Sigmoid colon (tissue), 6 donors: ENCODE measurements at regions not wholly inside any gene's neighbourhood (a gene's known extent, or its start where the extent isn't known, plus 50 kb on each side); places are given as distances from the start of the nearest gene placed in this dataset.

ENCODE experiments used
- DNase-seq: peaks from one replicate; pipeline ENCODE4 v3.0.0-alpha.2; 2019
- H3K27ac ChIP-seq, 4 donors: fragments of 200-600 bp; sonication (generic); one replicate each; pipeline ENCODE4 v1.5.1; 2016 to 2019; ENCODE audit warnings: mild to moderate bottlenecking in 1 of 4
- H3K27me3 ChIP-seq, 3 donors: fragments of 200-600 bp; sonication (generic); one replicate each; pipeline ENCODE4 v1.5.1; 2019; ENCODE audit warnings: mild to moderate bottlenecking in 1 of 3
- H3K36me3 ChIP-seq, 4 donors: fragments of 200-600 bp; sonication (generic); one replicate each; pipeline ENCODE4 v1.5.1; 2016 to 2019
- H3K4me1 ChIP-seq, 4 donors: fragments of 200-600 bp; sonication (generic); one replicate each; pipeline ENCODE4 v1.5.1; 2017 to 2019
- H3K4me3 ChIP-seq, 4 donors: fragments of 200-600 bp; sonication (generic); one replicate each; pipeline ENCODE4 v1.5.1; 2017 to 2019; ENCODE audit warnings: mild to moderate bottlenecking in 2 of 4, moderate library complexity in 1 of 4
- H3K9me3 ChIP-seq, 4 donors: fragments of 200-600 bp in 3 of 4; sonication (generic) in 3 of 4; one replicate each; pipeline versions ENCODE4 v1.5.1 to v1.6.1; 2013 to 2019
- CTCF ChIP-seq, 4 experiments: fragments of 450-650 bp in 3 of 4; fragments of 200-600 bp in 1 of 4; IDR thresholded peaks; one replicate each; pipeline ENCODE4 v1.5.1; 2016 to 2019; ENCODE audit warnings: antibody characterized with exemption in 4 of 4, mild to moderate bottlenecking in 3 of 4, moderate library complexity in 2 of 4
- EP300 ChIP-seq, 4 donors: sonication (generic); formaldehyde crosslinking; IDR thresholded peaks; one replicate each; pipeline ENCODE4 v1.6.1; 2017; ENCODE audit warnings: antibody characterized with exemption in 4 of 4
- POLR2A ChIP-seq, 2 donors: fragments of 450-650 bp; IDR thresholded peaks; one replicate each; pipeline ENCODE4 v1.6.1; 2016; ENCODE audit warnings: antibody characterized with exemption in 2 of 2, mild to moderate bottlenecking in 2 of 2, moderate library complexity in 2 of 2
- POLR2AphosphoS5 ChIP-seq, 4 donors: sonication (generic); formaldehyde crosslinking; IDR thresholded peaks; one replicate each; pipeline ENCODE4 v1.6.1; 2017; ENCODE audit warnings: antibody characterized with exemption in 4 of 4
- WGBS, 2 donors: extraction: QIAGEN DNeasy Blood & Tissue Kit; methylation state at CpG; one replicate each; pipeline ENCODE4 v1.1.7; 2013; 5-methylcytosine and 5-hydroxymethylcytosine counted together
- intact Hi-C: fragments of 100-400 bp; cut with DNase I; formaldehyde crosslinking; loops from one replicate; pipeline ENCODE4 v1.15.1; 2023
- donor health status: healthy with polysubstance abuse.
- donor health status: healthy.

GRCh38 chr11:45576461-45577215 is 88.8 kb downstream of the CHST1 start:
- intact Hi-C loops, result no loop called here
- 76 to 80% methylated on average over 13 of the region's 13 CpGs for WGBS, 2 donors
- TF ChIP-seq POLR2AphosphoS5 (IDR thresholded peaks at IDR 0.05) (no peak), EP300 (IDR thresholded peaks at IDR 0.05) (no peak), POLR2A (IDR thresholded peaks at IDR 0.05) (no peak), CTCF (IDR thresholded peaks at IDR 0.05) (no peak)

GRCh38 chr11:45573728-45574127 is 91.7 kb downstream of the CHST1 start:
- TF ChIP-seq POLR2AphosphoS5 (IDR thresholded peaks at IDR 0.05) (no peak), EP300 (IDR thresholded peaks at IDR 0.05) (no peak), CTCF (IDR thresholded peaks at IDR 0.05) (no peak), POLR2A (IDR thresholded peaks at IDR 0.05) (no peak)
- peaks cover 0 to 41% (median 4%) of the 10 kb centered on the region in 3 donors for H3K27me3 ChIP-seq
- no peaks in the 10 kb centered on the region for H3K36me3 ChIP-seq
- no peaks in the 10 kb centered on the region for H3K9me3 ChIP-seq
- whole genome bisulfite sequencing, 2 donors, result 78 to 89% methylated on average over 5 of the region's 5 CpGs
- no peak overlapping the region for H3K27ac ChIP-seq
- intact Hi-C loops, result no loop called here
- H3K4me1 ChIP-seq, result no peaks in the 10 kb centered on the region
- H3K4me3 ChIP-seq, result no peak overlapping the region
- no peak for DNase-seq

More at GRCh38 chr11:45576461-45577215, 88.8 kb downstream of the CHST1 start:
- no peak overlapping the region for H3K4me3 ChIP-seq
- no peaks in the 10 kb centered on the region for H3K9me3 ChIP-seq
- no peaks in the 10 kb centered on the region for H3K4me1 ChIP-seq
- peaks cover 0 to 41% (median 4%) of the 10 kb centered on the region in 3 donors for H3K27me3 ChIP-seq
- no peak for DNase-seq
- H3K36me3 ChIP-seq, result no peaks in the 10 kb centered on the region
- H3K27ac ChIP-seq, result no peak overlapping the region

GRCh38 chr11:45572354-45573123 is 92.9 kb downstream of the CHST1 start:
- no peaks in the 10 kb centered on the region for H3K4me1 ChIP-seq
- no peak overlapping the region for H3K27ac ChIP-seq
- intact Hi-C loops, result no loop called here
- no peaks in the 10 kb centered on the region for H3K36me3 ChIP-seq
- no peaks in the 10 kb centered on the region for H3K9me3 ChIP-seq
- peaks cover 0 to 39% (median 4%) of the 10 kb centered on the region in 3 donors for H3K27me3 ChIP-seq
- no peak for DNase-seq
- no peak for TF ChIP-seq POLR2AphosphoS5 (IDR thresholded peaks at IDR 0.05)
- no peak for TF ChIP-seq POLR2A (IDR thresholded peaks at IDR 0.05)
- TF ChIP-seq CTCF (IDR thresholded peaks at IDR 0.05), result no peak
- no peak for TF ChIP-seq EP300 (IDR thresholded peaks at IDR 0.05)
- WGBS, 2 donors, result 44 to 61% methylated on average over 7 of the region's 7 CpGs
- H3K4me3 ChIP-seq, result no peak overlapping the region

GRCh38 chr11:45569776-45570175 is 95.6 kb downstream of the CHST1 start:
- intact Hi-C loops, result no loop called here
- no peak overlapping the region for H3K27ac ChIP-seq
- H3K36me3 ChIP-seq, result no peaks in the 10 kb centered on the region
- 67 to 76% methylated on average over 8 of the region's 8 CpGs for WGBS, 2 donors
- H3K27me3 ChIP-seq, result peaks cover 0 to 11% (median 0%) of the 10 kb centered on the region in 3 donors
- no peak for DNase-seq
- no peak overlapping the region for H3K4me3 ChIP-seq
- TF ChIP-seq EP300 (IDR thresholded peaks at IDR 0.05), result no peak
- TF ChIP-seq POLR2A (IDR thresholded peaks at IDR 0.05), result no peak
- TF ChIP-seq CTCF (IDR thresholded peaks at IDR 0.05), result no peak
- TF ChIP-seq POLR2AphosphoS5 (IDR thresholded peaks at IDR 0.05), result no peak
- no peaks in the 10 kb centered on the region for H3K9me3 ChIP-seq
- no peaks in the 10 kb centered on the region for H3K4me1 ChIP-seq
